NCI-H748 treated with DMSO at 0.1 percent for 48 hours (cell line): ENCODE measurements at regions not wholly inside any gene's neighbourhood (a gene's known extent, or its start where the extent isn't known, plus 50 kb on each side); places are given as distances from the start of the nearest gene placed in this dataset.
"Not testable (repeated sequence)": the region's sequence is repeated elsewhere in the genome, so short reads cannot be mapped to it uniquely, and the experiment has no call there.

ENCODE experiments used
- DNase-seq: peaks from one replicate; lab custom pipeline; 2025; lab: John Stamatoyannopoulos, UW

DNA sequence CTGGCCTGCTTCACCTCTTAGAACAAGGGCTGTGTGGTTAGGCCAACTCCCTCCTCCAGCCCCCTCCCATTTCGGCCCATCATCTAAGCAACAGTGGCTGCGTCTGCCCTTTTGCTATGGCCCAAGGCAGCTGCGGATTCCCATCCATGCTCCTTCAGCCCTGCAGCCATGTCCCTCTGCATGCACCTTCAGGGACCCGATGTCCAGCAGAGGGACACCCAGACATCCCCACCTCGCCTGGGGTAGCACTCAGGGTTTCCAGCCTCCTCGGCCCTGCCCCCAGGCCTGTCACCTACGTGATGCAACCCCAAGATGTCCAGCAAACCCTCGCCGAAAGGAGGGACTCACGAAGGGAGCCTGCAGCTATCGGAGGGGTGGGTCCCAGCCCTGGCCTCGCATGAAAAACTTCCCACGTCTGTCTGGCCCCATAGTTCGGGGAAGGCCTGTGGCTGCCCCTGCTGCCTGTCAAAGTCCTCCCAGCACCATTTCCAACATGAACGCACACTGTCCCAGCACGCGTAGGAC, 194.4 kb downstream of the CTTN start:
- DNase-seq: no peak

- no peak for DNase-seq
Measured at GRCh38 chr11:70593446-70593983, 195.2 kb downstream of the CTTN start.

DNA sequence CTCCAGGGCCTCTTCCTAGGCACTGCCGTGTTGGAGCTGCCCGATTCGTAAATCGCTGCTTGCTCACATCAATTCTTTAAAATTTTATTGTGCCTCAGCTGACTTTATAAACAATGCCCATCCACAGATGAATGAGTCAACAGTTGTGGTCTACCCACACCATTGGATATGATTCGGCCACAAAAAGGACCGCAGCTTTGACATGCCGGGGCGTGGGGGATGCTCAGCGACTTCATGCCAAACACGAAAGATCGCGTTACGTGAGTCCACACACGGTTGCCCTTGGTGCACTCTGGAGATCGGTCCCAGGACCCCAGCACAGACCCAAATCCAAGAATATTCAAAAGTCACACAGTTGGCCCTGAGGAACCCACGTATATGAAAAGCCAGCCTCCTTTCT, 195.7 kb downstream of the CTTN start:
- no peak for DNase-seq

DNA sequence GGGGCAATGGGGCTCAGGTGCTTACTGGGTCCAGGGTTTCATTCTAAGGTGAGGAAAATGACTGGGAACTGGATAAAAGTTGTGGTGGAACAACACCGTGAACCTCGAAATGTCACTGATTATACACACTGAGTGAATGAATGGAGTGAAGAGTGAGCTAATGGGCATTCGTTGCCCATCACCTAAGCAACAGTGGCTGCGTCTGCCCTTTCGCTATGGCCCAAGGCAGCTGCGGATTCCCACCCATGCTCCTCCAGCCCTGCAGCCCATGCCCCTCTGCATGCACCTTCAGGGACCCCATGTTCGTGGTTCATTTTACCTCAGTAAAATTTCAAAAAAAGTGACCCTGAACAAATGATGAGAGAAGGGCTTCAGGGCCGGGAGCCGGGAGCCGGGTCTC, 196.3 kb downstream of the CTTN start:
- DNase-seq: no peak

DNA sequence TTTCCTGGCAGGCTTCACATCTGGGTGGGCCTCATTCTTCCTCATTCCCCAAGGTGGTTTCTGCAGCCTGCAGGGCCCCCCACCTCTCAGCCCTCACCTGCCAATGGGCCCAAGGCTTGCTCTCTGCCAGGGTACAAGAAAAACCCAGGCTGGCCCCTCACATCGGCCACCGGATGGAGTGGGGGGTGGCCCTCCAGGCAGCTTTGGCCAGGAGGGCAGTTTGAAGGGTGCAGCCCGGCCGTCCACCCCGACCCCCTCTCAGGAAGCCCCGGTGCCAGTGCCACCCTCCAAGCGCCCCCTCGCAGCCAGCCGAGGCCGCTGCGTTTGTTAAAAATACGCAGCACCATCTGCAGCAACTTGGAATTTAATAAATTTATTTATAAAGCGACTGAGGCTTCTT, 196.7 kb downstream of the CTTN start:
- DNase-seq: no peak

DNA sequence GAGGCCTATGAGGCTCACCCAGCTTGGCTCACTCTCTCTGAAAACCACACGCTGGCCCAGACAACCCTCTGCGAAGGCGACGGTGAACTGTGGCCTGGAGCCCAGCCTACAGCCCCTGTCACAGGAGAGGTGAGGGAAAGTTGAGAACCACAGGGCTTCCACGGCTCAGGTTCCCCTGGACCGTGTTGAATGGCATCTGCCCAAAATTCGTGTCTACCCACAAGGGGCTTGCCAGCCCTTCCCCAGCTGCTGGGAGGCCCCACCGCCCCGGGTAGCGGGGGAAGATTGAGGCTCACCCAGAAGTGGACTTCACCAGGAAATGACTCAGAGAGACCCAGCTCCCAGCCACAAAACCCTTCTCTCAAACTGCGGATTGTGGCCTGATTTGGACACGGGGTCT, 197.1 kb downstream of the CTTN start:
- no peak for DNase-seq

GRCh38 chr11:70596091-70596490, 197.8 kb downstream of the CTTN start:
- no peak for DNase-seq

DNA sequence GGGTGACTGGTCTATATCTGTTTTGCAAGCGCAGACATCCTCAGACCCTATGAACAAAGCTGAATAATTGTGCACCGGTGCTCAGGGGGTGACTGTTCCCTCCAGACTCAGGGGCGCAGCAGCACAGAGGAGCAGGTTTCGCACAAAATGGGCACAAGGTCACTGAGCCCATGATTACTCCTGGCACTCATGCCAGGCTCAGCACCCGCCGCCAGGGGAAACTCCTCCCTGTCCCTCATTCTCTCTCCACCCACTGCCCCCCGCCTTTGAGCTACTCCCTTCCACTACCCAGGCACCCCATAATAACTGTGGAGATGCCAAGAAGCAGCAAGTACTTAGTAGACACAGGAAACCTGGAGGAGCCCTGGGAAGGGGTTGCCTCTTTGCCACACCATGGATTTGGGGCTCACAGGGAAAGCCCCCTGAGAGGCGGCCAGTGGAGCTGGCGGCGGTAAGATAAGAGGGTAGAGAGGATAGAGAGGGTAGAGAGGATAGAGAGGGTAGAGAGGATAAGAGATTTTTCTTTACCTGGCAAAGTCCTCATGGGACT, 198.8 kb downstream of the CTTN start:
- no peak for DNase-seq

- no peak for DNase-seq
Measured at GRCh38 chr11:70597751-70598625, 199.7 kb downstream of the CTTN start.

DNA sequence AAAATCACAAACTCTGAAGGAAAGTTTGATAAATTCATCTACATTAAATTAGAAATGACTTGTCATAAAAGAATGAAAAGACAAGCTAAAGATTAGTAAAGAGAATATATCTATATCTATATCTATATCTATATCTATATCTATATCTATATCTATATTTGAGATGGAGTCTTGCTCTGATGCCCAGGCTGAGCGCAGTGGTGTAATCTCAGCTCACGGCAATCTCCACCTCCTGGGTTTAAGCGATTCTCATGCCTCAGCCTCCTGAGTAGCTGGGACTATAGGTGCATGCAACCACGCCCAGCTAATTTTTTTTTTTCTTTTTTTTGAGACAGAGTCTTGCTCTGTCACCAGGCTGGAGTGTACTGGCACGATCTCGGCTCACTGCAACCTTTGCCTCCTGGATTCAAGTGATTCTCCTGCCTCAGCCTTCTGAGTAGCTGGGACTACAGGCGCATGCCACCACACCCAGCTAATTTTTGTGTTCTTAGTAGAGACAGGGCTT, 202.6 kb downstream of the CTTN start:
- DNase-seq: not testable (repeated sequence)

- no peak for DNase-seq
Measured at GRCh38 chr11:70601861-70602538, 203.7 kb downstream of the CTTN start.

- no peak for DNase-seq
Measured at GRCh38 chr11:70603114-70603755, 204.9 kb downstream of the CTTN start.

DNA sequence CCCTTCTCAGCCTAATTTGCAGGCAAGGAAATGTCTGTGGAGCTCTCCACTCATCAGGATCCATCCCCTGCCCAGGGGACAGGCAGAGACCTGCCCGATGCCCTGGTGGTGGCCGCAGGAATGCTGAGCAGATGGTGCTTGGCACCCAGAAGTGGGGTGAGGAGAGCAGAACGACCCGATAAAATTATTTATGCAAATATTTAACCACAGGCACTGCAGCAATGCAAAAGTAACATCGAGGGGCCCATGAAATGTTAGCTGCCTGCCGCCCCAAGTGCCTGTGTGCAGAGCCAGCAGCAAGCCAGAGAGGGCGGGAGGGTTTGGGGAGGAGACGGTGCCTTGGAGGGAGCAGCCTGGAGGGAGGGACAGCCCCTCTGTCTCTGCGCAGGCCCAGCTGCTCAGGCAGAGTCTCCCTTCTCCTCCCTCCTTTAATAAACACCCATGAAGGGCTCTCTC, 205.5 kb downstream of the CTTN start:
- DNase-seq: no peak

GRCh38 chr11:70604221-70604620, 205.9 kb downstream of the CTTN start:
- no peak for DNase-seq

DNA sequence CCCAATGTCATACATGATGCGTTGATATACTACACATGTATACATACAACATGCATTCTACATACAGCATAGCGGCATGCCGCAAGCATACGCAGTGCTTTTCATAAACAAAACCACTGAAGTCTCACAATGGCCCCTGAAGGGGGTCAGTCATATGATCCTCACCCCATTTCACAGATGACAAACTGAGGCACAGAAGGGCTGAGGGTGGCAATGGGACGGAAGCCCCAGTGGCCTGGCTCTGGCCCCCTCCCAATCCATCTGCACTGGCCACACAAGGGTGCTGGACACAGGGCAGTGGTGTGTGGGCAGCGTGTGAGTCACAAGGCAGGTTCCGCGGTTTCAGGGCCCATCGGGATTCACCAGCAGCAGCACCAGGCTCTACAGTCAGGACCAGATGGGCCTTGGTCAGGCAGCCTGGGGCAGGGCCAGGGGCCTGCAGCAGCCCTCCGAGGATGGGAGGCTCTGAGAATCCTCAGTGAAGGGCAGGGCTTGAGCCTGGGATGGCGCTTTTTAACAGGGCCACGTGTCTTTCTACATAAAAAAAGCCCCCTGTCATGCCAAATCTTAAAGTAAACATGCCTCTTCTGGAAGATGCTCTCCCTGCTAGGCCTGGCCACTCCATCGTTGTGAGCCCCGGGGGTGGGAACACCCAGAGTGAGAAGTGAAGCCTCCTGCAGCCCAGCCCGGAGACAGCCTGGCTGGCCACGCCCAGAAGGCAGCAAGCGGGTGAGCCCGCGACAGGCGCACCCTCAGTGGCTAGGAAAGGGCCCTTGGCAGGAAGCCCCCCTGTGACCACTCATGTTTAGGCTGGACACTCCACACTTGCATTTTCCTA, 206.5 kb downstream of the CTTN start:
- no peak for DNase-seq

GRCh38 chr11:70605468-70605815, 207.1 kb downstream of the CTTN start:
- no peak for DNase-seq

- DNase-seq: no peak
Measured at GRCh38 chr11:70605846-70606245, 207.5 kb downstream of the CTTN start.

- DNase-seq: no peak
Measured at GRCh38 chr11:70606248-70606950, 208.1 kb downstream of the CTTN start.

GRCh38 chr11:70606951-70607330, 208.6 kb downstream of the CTTN start:
- no peak for DNase-seq

GRCh38 chr11:70607561-70607960, 209.2 kb downstream of the CTTN start:
- DNase-seq: no peak
